ENCODE measurements at regions not wholly inside any gene's neighbourhood (a gene's known extent, or its start where the extent isn't known, plus 50 kb on each side); places are given as distances from the start of the nearest gene placed in this dataset.

GRCh38 chr4:188329521-188329920 lies 190.3 kb downstream of the TRIML1 start:
- no peak for TF ChIP-seq CTCF (IDR thresholded peaks at IDR 0.05)
- TF ChIP-seq EP300 (IDR thresholded peaks at IDR 0.05): no peak
- no peak for TF ChIP-seq PBX3 (IDR thresholded peaks at IDR 0.05)
- no peak for TF ChIP-seq POLR2A (IDR thresholded peaks at IDR 0.05; ENCODE audit: low read length)
- TF ChIP-seq CHD4 (IDR thresholded peaks at IDR 0.05; ENCODE audit: borderline replicate concordance): no peak
- TF ChIP-seq HOXB13 (CRISPR knock-in tag; IDR thresholded peaks at IDR 0.05; ENCODE audit: low read depth): no peak
- no peak for TF ChIP-seq KDM5A (IDR thresholded peaks at IDR 0.05)
- no peak for TF ChIP-seq USF2 (IDR thresholded peaks at IDR 0.05)
- TF ChIP-seq MAZ (IDR thresholded peaks at IDR 0.05; ENCODE audit: borderline replicate concordance, low read depth, low read length): no peak
- no peak for TF ChIP-seq MYC (IDR thresholded peaks at IDR 0.05; ENCODE audit: borderline replicate concordance, low read length)
- no peak for TF ChIP-seq FOSB (CRISPR knock-in tag; IDR thresholded peaks at IDR 0.05)
- TF ChIP-seq CEBPB (IDR thresholded peaks at IDR 0.05): no peak
- TF ChIP-seq RAD21 (conservative IDR thresholded peaks at IDR 0.05 in 1 of 2, IDR thresholded peaks at IDR 0.05 in 1 of 2): no peak
- TF ChIP-seq, protein P1, sequence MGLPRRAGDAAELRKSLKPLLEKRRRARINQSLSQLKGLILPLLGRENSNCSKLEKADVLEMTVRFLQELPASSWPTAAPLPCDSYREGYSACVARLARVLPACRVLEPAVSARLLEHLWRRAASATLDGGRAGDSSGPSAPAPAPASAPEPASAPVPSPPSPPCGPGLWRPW (IDR thresholded peaks at IDR 0.05): no peak

Measured in A549 (cell line).